ENCODE measurements at regions not wholly inside any gene's neighbourhood (a gene's known extent, or its start where the extent isn't known, plus 50 kb on each side); places are given as distances from the start of the nearest gene placed in this dataset.

GRCh38 chr2:217099561-217099960 lies 239.7 kb upstream of the TNP1 start:
- POLR2A ChIA-PET = no interaction called here
- peaks cover 3% of the 10 kb centered on the region for H3K4me1 Mint-ChIP-seq
- H3K27ac Mint-ChIP-seq = no peak overlapping the region
- no peak overlapping the region for H3K4me3 Mint-ChIP-seq
- intact Hi-C loops (cut with micrococcal nuclease) = no loop called here
- ATAC-seq (ENCODE audit: low read depth) (no peak), DNase-seq (no peak)
- no peaks in the 10 kb centered on the region for H3K9me3 Mint-ChIP-seq
- no peak for TF ChIP-seq CTCF (IDR thresholded peaks at IDR 0.05)
- CTCF ChIA-PET = no interaction called here
- peaks cover 9% of the 10 kb centered on the region for H3K27me3 Mint-ChIP-seq
- H3K36me3 Mint-ChIP-seq (ENCODE audit: low read depth) = no peaks in the 10 kb centered on the region

- Mint-ChIP-seq H3K9me3 (no peaks in the 10 kb centered on the region), H3K4me3 (no peak overlapping the region), H3K27ac (no peak overlapping the region), H3K27me3 (peaks cover 9% of the 10 kb centered on the region), H3K36me3 (ENCODE audit: low read depth) (no peaks in the 10 kb centered on the region), H3K4me1 (peaks cover 3% of the 10 kb centered on the region)
- intact Hi-C loops (cut with micrococcal nuclease) = no loop called here
- ATAC-seq (ENCODE audit: low read depth) (no peak), DNase-seq (no peak)
- POLR2A ChIA-PET = no interaction called here
- CTCF ChIA-PET = no interaction called here
- TF ChIP-seq CTCF (IDR thresholded peaks at IDR 0.05) = no peak
Measured at GRCh38 chr2:217098435-217098834, 238.6 kb upstream of the TNP1 start.

GRCh38 chr2:217097346-217097745 lies 237.5 kb upstream of the TNP1 start:
- DNase-seq = no peak
- H3K9me3 Mint-ChIP-seq = no peaks in the 10 kb centered on the region
- intact Hi-C loops (cut with micrococcal nuclease) = no loop called here
- ChIA-PET POLR2A (no interaction called here), CTCF (no interaction called here)
- H3K36me3 Mint-ChIP-seq (ENCODE audit: low read depth) = no peaks in the 10 kb centered on the region
- no peak for ATAC-seq (ENCODE audit: low read depth)
- H3K4me1 Mint-ChIP-seq = peaks cover 3% of the 10 kb centered on the region
- no peak overlapping the region for H3K27ac Mint-ChIP-seq
- TF ChIP-seq CTCF (IDR thresholded peaks at IDR 0.05) = no peak
- peaks cover 9% of the 10 kb centered on the region for H3K27me3 Mint-ChIP-seq
- no peak overlapping the region for H3K4me3 Mint-ChIP-seq

GRCh38 chr2:217096474-217097225 lies 236.8 kb upstream of the TNP1 start:
- H3K36me3 Mint-ChIP-seq (ENCODE audit: low read depth) = no peaks in the 10 kb centered on the region
- ATAC-seq (ENCODE audit: low read depth) (no peak), DNase-seq (no peak)
- ChIA-PET CTCF (no interaction called here), POLR2A (no interaction called here)
- H3K4me3 Mint-ChIP-seq = no peak overlapping the region
- H3K27me3 Mint-ChIP-seq = peaks cover 5% of the 10 kb centered on the region
- TF ChIP-seq CTCF (IDR thresholded peaks at IDR 0.05) = no peak
- H3K4me1 Mint-ChIP-seq = no peaks in the 10 kb centered on the region
- intact Hi-C loops (cut with micrococcal nuclease) = no loop called here
- H3K27ac Mint-ChIP-seq = no peak overlapping the region
- no peaks in the 10 kb centered on the region for H3K9me3 Mint-ChIP-seq

- TF ChIP-seq CTCF (IDR thresholded peaks at IDR 0.05) = no peak
- Mint-ChIP-seq H3K4me1 (peaks cover 3% of the 10 kb centered on the region), H3K27ac (no peak overlapping the region), H3K4me3 (no peak overlapping the region), H3K27me3 (peaks cover 3% of the 10 kb centered on the region), H3K36me3 (ENCODE audit: low read depth) (no peaks in the 10 kb centered on the region), H3K9me3 (no peaks in the 10 kb centered on the region)
- intact Hi-C loops (cut with micrococcal nuclease) = no loop called here
- no peak for DNase-seq
- CTCF ChIA-PET = no interaction called here
- POLR2A ChIA-PET = interaction anchor here (0.7 kb wide), 1 partner anchor 222 kb away, joined by 3 read pairs; no protein-coding TSS in a partner anchor
- no peak for ATAC-seq (ENCODE audit: low read depth)
Measured at GRCh38 chr2:217095511-217096205, 235.8 kb upstream of the TNP1 start.

Data from activated B cell treated with CpG ODN at 0.5 μM for 24 hours (primary cell).